ENCODE measurements at regions not wholly inside any gene's neighbourhood (a gene's known extent, or its start where the extent isn't known, plus 50 kb on each side); places are given as distances from the start of the nearest gene placed in this dataset.
A peak's percentile ranks its signal among the peaks of the same experiment; 100 is the strongest.

DNA sequence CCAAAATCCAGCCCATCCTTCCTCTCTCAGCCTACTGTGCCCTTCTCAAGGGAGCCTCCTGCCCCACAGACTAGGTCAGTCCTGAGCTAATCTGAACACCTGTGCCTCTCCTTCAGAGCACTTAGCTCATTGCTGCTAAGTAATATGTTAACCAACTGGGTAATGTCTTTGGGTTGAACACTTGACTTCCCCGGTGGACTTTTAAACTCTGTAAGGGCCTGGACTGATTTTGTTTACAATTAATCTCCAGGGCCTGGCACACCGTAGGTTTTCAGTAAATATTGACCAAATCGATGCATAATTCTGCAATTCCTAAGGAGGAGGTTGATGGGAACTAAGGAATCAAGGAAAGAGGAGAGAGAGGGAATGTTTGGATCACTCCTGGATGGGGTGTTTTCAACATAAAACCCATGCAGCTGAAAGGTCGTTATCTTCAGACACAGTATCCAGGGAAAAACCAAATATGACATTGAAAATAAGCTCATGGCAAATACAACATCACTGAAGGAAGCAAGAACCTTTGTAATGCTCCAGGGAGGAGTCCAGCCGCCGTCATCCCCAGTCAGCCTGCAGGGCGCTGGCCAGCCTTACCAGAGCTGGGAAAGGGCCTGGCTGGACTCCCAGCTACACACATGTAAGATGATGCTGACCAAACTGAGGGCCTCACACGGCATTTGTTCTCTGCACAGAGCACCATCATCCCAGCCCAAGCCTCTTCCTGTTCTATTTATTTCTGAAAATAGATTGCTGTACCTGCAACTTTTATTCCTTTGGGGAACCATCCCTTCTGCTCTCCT, 166.3 kb downstream of the C5orf15 start:
- TF ChIP-seq, protein P1, sequence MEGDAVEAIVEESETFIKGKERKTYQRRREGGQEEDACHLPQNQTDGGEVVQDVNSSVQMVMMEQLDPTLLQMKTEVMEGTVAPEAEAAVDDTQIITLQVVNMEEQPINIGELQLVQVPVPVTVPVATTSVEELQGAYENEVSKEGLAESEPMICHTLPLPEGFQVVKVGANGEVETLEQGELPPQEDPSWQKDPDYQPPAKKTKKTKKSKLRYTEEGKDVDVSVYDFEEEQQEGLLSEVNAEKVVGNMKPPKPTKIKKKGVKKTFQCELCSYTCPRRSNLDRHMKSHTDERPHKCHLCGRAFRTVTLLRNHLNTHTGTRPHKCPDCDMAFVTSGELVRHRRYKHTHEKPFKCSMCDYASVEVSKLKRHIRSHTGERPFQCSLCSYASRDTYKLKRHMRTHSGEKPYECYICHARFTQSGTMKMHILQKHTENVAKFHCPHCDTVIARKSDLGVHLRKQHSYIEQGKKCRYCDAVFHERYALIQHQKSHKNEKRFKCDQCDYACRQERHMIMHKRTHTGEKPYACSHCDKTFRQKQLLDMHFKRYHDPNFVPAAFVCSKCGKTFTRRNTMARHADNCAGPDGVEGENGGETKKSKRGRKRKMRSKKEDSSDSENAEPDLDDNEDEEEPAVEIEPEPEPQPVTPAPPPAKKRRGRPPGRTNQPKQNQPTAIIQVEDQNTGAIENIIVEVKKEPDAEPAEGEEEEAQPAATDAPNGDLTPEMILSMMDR (IDR thresholded peaks at IDR 0.05) = no peak
- DNase-seq = peak; percentile 17
- H3K27ac Mint-ChIP-seq = no peak overlapping the region
- no peaks in the 10 kb centered on the region for H3K9me3 Mint-ChIP-seq
- H3K4me3 Mint-ChIP-seq = no peak overlapping the region
- peaks cover 37% of the 10 kb centered on the region for H3K27me3 Mint-ChIP-seq (ENCODE audit: insufficient read depth)
- H3K4me1 Mint-ChIP-seq (ENCODE audit: low read depth) = no peaks in the 10 kb centered on the region
- no peaks in the 10 kb centered on the region for H3K36me3 Mint-ChIP-seq (ENCODE audit: low read depth)

- Mint-ChIP-seq H3K9me3 (no peaks in the 10 kb centered on the region), H3K4me3 (no peak overlapping the region), H3K36me3 (ENCODE audit: low read depth) (no peaks in the 10 kb centered on the region), H3K27ac (no peak overlapping the region), H3K4me1 (ENCODE audit: low read depth) (no peaks in the 10 kb centered on the region), H3K27me3 (ENCODE audit: insufficient read depth) (peaks cover 37% of the 10 kb centered on the region)
- no peak for DNase-seq
- TF ChIP-seq, protein P1 (IDR thresholded peaks at IDR 0.05) = no peak
Observed at GRCh38 chr5:133801431-133801830, 167.0 kb downstream of the C5orf15 start.

- DNase-seq = no peak
- Mint-ChIP-seq H3K9me3 (no peaks in the 10 kb centered on the region), H3K27ac (no peak overlapping the region), H3K27me3 (ENCODE audit: insufficient read depth) (peaks cover 33% of the 10 kb centered on the region), H3K4me1 (ENCODE audit: low read depth) (no peaks in the 10 kb centered on the region), H3K4me3 (no peak overlapping the region), H3K36me3 (ENCODE audit: low read depth) (no peaks in the 10 kb centered on the region)
- TF ChIP-seq, protein P1 (IDR thresholded peaks at IDR 0.05) = no peak
Observed at GRCh38 chr5:133799571-133800237, 168.7 kb downstream of the C5orf15 start.

GRCh38 chr5:133797167-133797566, 171.3 kb downstream of the C5orf15 start:
- H3K9me3 Mint-ChIP-seq = no peaks in the 10 kb centered on the region
- no peak overlapping the region for H3K27ac Mint-ChIP-seq
- H3K4me3 Mint-ChIP-seq = no peak overlapping the region
- H3K4me1 Mint-ChIP-seq (ENCODE audit: low read depth) = no peaks in the 10 kb centered on the region
- H3K36me3 Mint-ChIP-seq (ENCODE audit: low read depth) = no peaks in the 10 kb centered on the region
- H3K27me3 Mint-ChIP-seq (ENCODE audit: insufficient read depth) = peaks cover 40% of the 10 kb centered on the region
- no peak for DNase-seq
- TF ChIP-seq, protein P1 (IDR thresholded peaks at IDR 0.05) = no peak

DNA sequence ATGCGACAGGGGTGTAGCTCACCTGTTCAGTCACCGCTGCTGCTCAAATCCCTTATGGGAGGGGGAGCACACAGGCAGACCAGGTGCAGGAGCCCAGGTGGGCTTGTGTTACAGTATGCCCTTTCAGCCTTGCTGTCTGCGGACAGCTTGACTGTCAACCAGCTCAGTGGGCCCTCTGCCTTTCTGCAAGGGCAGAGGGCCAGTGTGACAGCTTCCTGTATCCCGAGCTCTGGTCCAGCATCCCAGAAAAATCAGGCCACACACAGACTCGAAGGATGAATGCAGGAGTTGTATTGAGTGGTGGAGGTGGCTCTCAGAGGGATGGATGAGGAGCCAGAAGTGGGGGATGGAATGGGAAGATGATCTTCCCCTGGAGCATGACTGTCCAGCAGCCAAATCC, 172.2 kb downstream of the C5orf15 start:
- H3K4me3 Mint-ChIP-seq = no peak overlapping the region
- peaks cover 35% of the 10 kb centered on the region for H3K27me3 Mint-ChIP-seq (ENCODE audit: insufficient read depth)
- no peak for DNase-seq
- no peaks in the 10 kb centered on the region for H3K36me3 Mint-ChIP-seq (ENCODE audit: low read depth)
- no peaks in the 10 kb centered on the region for H3K9me3 Mint-ChIP-seq
- TF ChIP-seq, protein P1 (IDR thresholded peaks at IDR 0.05) = no peak
- H3K27ac Mint-ChIP-seq = no peak overlapping the region
- H3K4me1 Mint-ChIP-seq (ENCODE audit: low read depth) = no peaks in the 10 kb centered on the region
